Gastroesophageal sphincter (tissue), 2 donors: ENCODE measurements at regions not wholly inside any gene's neighbourhood (a gene's known extent, or its start where the extent isn't known, plus 50 kb on each side); places are given as distances from the start of the nearest gene placed in this dataset.

Experiments used
- EP300 ChIP-seq: sonication (generic); formaldehyde crosslinking; IDR thresholded peaks from one replicate; pipeline ENCODE4 v1.6.1; 2017; ENCODE audit warnings: antibody characterized with exemption, mild to moderate bottlenecking
- POLR2A ChIP-seq, 2 donors: fragments of 450-650 bp; IDR thresholded peaks; one replicate each; pipeline ENCODE4 v1.6.1; 2017; ENCODE audit warnings: antibody characterized with exemption in 2 of 2, mild to moderate bottlenecking in 2 of 2, moderate library complexity in 1 of 2

GRCh38 chr22:49368221-49368975 is 459.3 kb downstream of the BRD1 start:
- TF ChIP-seq POLR2A (IDR thresholded peaks at IDR 0.05) (no peak), EP300 (no peak)
